SK-N-SH (cell line): ENCODE measurements at regions not wholly inside any gene's neighbourhood (a gene's known extent, or its start where the extent isn't known, plus 50 kb on each side); places are given as distances from the start of the nearest gene placed in this dataset.

ENCODE experiments used
- CTCF ChIP-seq: fragments of 200-600 bp; sonication (generic); IDR thresholded peaks from 2 replicates; pipeline ENCODE4 v1.6.1; 2017; ENCODE audit warnings: antibody characterized with exemption, mild to moderate bottlenecking, moderate library complexity
- EP300 ChIP-seq, 2 experiments: IDR thresholded peaks; 2 replicates each; pipeline versions ENCODE4 v1.4.0 to v1.6.1; 2012; ENCODE audit warnings: borderline replicate concordance in 1 of 2, low read depth in 1 of 2, low read length in 1 of 2
- FOSL2 ChIP-seq: IDR thresholded peaks from 2 replicates; pipeline ENCODE4 v1.4.0; 2012; ENCODE audit warnings: low read depth, mild to moderate bottlenecking, moderate library complexity, borderline replicate concordance
- FOXM1 ChIP-seq: IDR thresholded peaks from 2 replicates; pipeline ENCODE4 v1.4.0; 2012; ENCODE audit warnings: low read depth, mild to moderate bottlenecking
- GABPA ChIP-seq: IDR thresholded peaks from 2 replicates; pipeline ENCODE4 v1.4.0; 2012; ENCODE audit warnings: low read depth, mild to moderate bottlenecking
- GATA2 ChIP-seq: sonication (generic); formaldehyde crosslinking; IDR thresholded peaks from 2 replicates; pipeline ENCODE4 v1.5.0; 2020; ENCODE audit warnings: mild to moderate bottlenecking, missing genetic modification reagents
- NFIC ChIP-seq: IDR thresholded peaks from 2 replicates; pipeline ENCODE4 v1.4.0; 2012; ENCODE audit warnings: borderline replicate concordance
- TF ChIP-seq, protein P1 (sequence below): IDR thresholded peaks from 2 replicates; pipeline ENCODE4 v1.6.1; 2012; ENCODE audit warnings: mild to moderate bottlenecking, low read depth, low read length, moderate library complexity

GRCh38 chr11:81002374-81002773 is 1561.5 kb upstream of the TENM4 start:
- TF ChIP-seq CTCF, result no peak
- TF ChIP-seq GATA2 (CRISPR knock-in tag), result no peak
- no peak for TF ChIP-seq FOSL2
- TF ChIP-seq NFIC, result no peak
- TF ChIP-seq, protein P1, sequence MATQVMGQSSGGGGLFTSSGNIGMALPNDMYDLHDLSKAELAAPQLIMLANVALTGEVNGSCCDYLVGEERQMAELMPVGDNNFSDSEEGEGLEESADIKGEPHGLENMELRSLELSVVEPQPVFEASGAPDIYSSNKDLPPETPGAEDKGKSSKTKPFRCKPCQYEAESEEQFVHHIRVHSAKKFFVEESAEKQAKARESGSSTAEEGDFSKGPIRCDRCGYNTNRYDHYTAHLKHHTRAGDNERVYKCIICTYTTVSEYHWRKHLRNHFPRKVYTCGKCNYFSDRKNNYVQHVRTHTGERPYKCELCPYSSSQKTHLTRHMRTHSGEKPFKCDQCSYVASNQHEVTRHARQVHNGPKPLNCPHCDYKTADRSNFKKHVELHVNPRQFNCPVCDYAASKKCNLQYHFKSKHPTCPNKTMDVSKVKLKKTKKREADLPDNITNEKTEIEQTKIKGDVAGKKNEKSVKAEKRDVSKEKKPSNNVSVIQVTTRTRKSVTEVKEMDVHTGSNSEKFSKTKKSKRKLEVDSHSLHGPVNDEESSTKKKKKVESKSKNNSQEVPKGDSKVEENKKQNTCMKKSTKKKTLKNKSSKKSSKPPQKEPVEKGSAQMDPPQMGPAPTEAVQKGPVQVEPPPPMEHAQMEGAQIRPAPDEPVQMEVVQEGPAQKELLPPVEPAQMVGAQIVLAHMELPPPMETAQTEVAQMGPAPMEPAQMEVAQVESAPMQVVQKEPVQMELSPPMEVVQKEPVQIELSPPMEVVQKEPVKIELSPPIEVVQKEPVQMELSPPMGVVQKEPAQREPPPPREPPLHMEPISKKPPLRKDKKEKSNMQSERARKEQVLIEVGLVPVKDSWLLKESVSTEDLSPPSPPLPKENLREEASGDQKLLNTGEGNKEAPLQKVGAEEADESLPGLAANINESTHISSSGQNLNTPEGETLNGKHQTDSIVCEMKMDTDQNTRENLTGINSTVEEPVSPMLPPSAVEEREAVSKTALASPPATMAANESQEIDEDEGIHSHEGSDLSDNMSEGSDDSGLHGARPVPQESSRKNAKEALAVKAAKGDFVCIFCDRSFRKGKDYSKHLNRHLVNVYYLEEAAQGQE, result no peak
- TF ChIP-seq FOXM1, result no peak
- TF ChIP-seq EP300 (IDR thresholded peaks at IDR 0.05; ENCODE audit: borderline replicate concordance in 1 of 2, low read depth in 1 of 2, low read length in 1 of 2), result no peak
- no peak for TF ChIP-seq GABPA
